Retinal pigment epithelial cell (primary cell): ENCODE measurements at regions not wholly inside any gene's neighbourhood (a gene's known extent, or its start where the extent isn't known, plus 50 kb on each side); places are given as distances from the start of the nearest gene placed in this dataset.

Experiments
- DNase-seq: peaks from one replicate; pipeline ENCODE4 v3.0.0-alpha.2; 2010; ENCODE audit warnings: low read depth
- H3K4me3 ChIP-seq: 2 replicates; pipeline ENCODE4 v1.5.1; 2011; ENCODE audit warnings: mild to moderate bottlenecking, low read length, control low read depth, moderate library complexity
- CTCF ChIP-seq: conservative IDR thresholded peaks from 2 replicates; pipeline ENCODE4 v1.5.1; 2011; ENCODE audit warnings: low read depth, low read length, control low read depth, inconsistent platforms

GRCh38 chr14:44833376-44834060 lies 128.2 kb downstream of the KLHL28 start:
- no peak for TF ChIP-seq CTCF
- no peak overlapping the region for H3K4me3 ChIP-seq
- no peak for DNase-seq

GRCh38 chr14:44830371-44830770 lies 131.4 kb downstream of the KLHL28 start:
- TF ChIP-seq CTCF, result no peak
- H3K4me3 ChIP-seq, result no peak overlapping the region
- DNase-seq, result no peak

- DNase-seq, result no peak
- no peak for TF ChIP-seq CTCF
- H3K4me3 ChIP-seq, result no peak overlapping the region
These were observed 132.7 kb downstream of the KLHL28 start for GRCh38 chr14:44829021-44829420.

- TF ChIP-seq CTCF, result no peak
- H3K4me3 ChIP-seq, result no peak overlapping the region
- DNase-seq, result no peak
These were observed 133.7 kb downstream of the KLHL28 start for GRCh38 chr14:44828023-44828422.

GRCh38 chr14:44820230-44820964 lies 141.3 kb downstream of the KLHL28 start:
- no peak for TF ChIP-seq CTCF

GRCh38 chr14:44814196-44814595 lies 147.6 kb downstream of the KLHL28 start:
- no peak overlapping the region for H3K4me3 ChIP-seq
- no peak for DNase-seq
- TF ChIP-seq CTCF, result no peak

More at GRCh38 chr14:44820230-44820964, 141.3 kb downstream of the KLHL28 start:
- no peak overlapping the region for H3K4me3 ChIP-seq
- DNase-seq, result no peak

GRCh38 chr14:44812672-44813071 lies 149.1 kb downstream of the KLHL28 start:
- DNase-seq, result no peak
- no peak for TF ChIP-seq CTCF
- no peak overlapping the region for H3K4me3 ChIP-seq
